ENCODE measurements at regions not wholly inside any gene's neighbourhood (a gene's known extent, or its start where the extent isn't known, plus 50 kb on each side); places are given as distances from the start of the nearest gene placed in this dataset.

GRCh38 chr18:61006687-61007224 is 326.5 kb upstream of the CDH20 start:
- no peak for TF ChIP-seq CTCF (conservative IDR thresholded peaks at IDR 0.05; ENCODE audit: low read length)
- TF ChIP-seq EZH2phosphoT487 (IDR thresholded peaks at IDR 0.05; ENCODE audit: borderline replicate concordance, low read depth, low read length): no peak

Measured in OCI-LY7 (cell line).